NCI-H2227 (cell line): ENCODE measurements at regions not wholly inside any gene's neighbourhood (a gene's known extent, or its start where the extent isn't known, plus 50 kb on each side); places are given as distances from the start of the nearest gene placed in this dataset.
"Not testable (repeated sequence)": the region's sequence is repeated elsewhere in the genome, so short reads cannot be mapped to it uniquely, and the experiment has no call there.

ENCODE experiments used
- DNase-seq: peaks from one replicate; lab custom pipeline; 2025; ENCODE audit not compliant: unreplicated experiment; lab: John Stamatoyannopoulos, UW

DNA sequence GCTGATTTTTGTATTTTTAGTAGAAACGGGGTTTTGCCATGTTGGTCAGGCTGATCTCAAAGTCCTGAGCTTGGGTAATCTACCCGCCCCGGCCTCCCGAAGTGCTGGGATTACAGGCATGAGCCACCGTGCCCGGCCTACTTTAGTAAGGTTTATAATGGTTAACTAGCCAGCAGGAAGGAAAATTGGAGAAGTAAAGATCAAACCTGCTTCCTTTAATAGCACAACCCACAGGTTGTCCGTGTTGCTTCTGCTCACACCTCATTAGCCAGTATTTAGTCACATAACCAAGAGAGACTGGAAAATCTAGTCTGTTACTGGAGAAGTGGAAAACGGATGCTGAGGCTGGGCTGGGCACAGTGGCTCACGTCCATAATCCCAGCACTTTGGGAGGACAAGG lies 51.9 kb upstream of the TBL1XR1 start:
- no peak for DNase-seq

DNA sequence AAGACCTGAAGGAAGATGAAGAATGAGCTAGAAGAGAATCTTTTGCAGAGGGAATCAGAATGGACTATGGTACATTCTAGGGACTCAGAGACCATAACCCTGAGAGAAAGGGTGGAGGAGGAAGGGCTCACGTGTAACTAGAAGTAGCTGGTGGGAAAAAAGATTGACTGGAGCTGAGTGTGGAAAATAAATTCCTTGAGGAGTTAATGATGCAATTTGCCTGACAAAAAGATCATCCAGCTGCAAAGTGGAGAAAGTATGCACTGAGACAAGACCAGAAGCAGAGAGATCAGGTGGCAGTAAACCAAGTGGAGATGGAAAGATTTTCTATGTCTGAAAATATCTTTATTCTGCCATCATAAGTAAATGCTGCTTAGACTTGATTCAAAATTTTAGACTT lies 52.9 kb upstream of the TBL1XR1 start:
- no peak for DNase-seq

DNA sequence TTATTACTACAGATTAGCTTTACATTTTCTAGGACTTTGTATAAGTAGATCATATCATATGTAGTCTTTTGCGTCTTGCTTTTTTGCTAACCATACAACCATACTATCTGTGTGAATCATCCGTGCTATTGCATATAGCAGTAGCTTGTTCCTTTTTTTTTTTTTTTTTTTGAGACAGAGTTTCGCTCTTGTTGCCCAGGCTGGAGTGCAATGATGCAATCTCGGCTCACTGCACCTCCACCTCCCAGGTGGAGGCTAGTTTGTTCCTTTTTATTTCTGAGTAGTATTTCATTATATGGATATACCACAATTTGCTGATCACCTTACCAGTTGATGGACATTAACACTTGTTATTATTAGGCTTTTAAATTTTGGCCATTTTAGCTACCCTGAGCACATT lies 54.5 kb upstream of the TBL1XR1 start:
- no peak for DNase-seq

DNA sequence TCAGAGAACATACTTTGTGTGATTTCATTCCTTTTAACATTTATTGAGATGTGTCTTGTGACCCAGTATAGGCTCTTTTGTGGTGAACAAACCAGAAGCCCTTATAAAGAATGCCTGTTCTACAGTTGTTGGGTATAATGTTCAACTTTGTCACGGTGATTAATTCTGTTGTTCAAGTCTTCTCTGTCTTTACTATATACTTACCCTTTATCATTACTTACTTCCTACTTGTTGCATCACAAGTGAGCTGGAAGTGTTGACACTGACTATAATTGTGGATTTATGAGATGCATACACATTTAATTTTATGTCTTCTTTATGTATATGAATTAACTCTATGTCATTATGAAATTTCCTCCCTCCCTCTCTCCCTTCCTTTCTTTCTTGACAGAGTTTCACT lies 59.7 kb upstream of the TBL1XR1 start:
- no peak for DNase-seq

DNA sequence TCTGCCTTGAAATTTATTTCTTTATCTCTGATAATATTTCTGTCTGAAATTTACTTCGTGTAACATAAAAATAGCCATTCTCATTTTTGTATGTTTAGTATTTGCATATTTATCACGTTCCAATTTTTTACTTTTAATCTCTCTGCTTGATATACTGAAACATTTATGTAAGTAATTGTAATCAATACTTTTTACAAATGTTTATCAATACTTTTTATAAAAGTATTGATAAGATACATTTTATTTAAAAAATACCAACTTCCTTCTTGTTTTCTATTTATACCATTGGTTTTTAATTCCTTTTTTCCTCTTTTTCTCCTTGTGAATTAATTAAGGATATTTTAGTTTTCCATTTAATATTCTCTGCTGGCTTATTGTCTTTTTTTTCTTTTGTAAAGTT lies 60.3 kb upstream of the TBL1XR1 start:
- DNase-seq, result no peak

DNA sequence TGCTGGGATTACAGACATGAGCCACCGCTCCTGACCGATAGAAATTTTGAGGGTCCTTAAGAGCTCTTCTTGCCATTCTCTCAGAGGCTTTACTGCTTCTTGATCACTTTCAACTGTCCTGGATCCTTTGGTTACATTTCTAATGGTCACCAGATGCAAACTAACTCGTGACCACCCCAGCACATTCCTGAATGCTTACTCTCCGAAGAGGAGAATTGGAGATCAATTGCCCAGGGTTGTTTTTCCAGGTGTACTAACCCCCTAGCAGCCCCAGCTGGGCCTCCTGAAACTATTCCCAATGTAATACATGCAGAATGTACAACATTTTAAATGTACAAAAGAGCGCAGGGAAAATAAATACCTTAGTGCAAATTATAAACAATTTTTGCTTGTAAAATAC lies 65.1 kb upstream of the TBL1XR1 start:
- DNase-seq, result no peak

DNA sequence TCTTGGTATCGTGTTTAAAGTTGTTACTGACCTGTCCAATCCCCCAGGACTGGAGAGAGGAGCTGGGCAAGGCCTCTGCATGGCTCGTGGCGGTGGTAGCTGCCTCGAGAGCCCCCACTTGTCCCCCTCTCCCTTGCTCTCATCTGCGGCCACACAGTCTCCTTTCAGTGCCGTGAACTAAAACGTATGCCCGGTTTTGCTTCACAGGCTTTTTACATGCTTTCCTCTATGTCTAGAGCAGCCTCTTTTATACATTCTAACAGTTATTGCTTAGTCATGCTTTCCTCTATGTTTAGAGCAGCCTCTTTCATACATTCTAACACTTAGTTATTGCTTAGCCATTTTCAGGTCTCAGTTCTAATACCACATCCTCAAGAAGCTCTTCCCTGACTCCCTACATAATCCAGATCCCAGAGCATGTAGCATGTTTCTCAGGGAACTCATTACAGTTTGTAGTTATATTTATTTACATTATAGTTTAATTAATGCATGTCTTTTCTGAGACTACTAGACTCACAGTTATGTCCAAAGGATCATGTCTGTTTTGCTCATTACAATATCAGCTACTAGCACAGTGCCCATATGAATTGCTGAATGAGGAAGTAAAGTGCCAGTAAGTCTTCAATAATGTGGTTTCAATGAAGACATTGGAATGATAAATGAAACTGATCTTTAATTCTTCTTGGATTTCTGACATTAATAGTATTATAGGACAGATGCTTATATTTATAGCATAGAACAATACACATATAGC lies 66.5 kb upstream of the TBL1XR1 start:
- DNase-seq, result no peak

DNA sequence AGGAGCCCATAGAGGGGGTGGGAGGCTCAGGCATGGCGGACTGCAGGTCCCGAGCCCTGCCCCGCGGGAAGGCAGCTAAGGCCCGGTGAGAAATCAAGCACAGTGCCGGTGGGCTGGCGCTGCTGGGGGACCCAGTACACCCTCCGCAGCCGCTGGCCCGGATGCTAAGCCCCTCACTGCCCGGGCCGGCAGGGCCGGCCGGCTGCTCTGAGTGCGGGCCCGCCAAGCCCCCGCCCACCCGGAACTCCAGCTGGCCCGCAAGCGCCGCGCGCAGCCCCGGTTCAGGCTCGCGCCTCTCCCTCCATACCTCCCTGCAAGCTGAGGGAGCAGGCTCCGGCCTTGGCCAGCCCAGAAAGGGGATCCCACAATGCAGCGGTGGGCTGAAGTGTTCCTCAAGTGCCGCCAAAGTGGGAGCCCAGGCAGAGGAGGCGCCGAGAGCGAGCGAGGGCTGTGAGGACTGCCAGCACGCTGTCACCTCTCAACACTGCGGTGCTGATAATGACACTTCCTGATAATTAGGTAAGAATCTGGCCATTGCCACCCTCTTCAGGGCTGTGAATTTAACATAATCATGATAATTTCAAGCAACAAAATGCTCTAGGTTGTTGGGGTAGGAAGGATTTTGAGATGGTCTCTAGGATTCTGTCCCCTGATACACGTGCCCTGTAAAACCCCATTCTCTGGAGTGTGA lies 74.7 kb upstream of the TBL1XR1 start:
- DNase-seq, result not testable (repeated sequence)

DNA sequence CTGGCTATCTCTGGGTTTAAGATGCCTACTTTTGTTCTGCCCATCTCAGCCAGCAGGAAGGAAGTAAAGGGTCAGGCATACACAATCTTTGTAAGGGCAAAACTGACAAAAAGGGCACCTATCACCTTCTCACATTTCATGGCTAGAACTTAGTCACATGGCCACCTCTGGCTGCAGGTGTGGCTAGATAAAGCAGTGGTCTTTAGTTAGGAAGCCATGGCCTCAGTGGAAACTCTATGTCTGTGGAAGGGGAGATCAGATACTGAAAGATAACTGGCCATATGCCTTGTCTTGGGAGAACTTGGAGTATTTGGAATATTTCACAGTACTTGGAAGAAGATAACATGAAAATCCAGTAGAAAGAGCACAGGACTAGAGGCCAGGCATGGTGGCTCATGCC lies 80.7 kb upstream of the TBL1XR1 start:
- no peak for DNase-seq

DNA sequence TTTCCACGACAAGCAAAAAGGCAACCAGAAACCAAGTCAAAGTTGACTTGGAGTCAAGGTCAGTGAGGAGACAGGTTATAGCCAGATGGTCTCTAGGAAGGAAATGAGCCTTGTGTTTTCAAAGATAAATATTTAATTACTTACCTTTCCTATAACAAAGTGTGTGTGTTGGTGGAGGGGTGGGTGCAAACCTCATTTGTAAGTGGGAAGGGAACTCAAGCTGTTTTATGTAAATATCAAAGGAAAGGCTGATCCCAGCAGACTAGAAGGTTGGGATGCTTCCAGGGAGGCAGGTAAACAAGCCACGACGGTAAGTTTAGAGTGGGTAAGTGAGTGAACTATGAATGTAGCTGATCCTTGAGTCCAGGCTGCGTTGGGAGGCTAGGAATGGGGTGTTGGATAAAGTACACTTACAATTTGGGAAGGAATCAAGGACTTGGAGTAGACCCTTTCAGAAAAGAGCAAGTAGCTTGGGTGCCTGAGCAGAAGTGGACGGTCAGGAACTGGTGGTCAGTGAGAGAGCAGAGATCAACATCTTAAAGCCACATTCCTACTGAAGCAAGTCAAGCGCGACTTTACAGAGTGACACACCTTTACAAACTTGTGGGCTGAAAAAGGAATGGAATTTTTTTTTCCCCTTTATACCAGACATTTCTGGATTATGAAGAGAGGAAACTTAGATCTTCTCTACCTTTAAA lies 82.0 kb upstream of the TBL1XR1 start:
- DNase-seq, result no peak

DNA sequence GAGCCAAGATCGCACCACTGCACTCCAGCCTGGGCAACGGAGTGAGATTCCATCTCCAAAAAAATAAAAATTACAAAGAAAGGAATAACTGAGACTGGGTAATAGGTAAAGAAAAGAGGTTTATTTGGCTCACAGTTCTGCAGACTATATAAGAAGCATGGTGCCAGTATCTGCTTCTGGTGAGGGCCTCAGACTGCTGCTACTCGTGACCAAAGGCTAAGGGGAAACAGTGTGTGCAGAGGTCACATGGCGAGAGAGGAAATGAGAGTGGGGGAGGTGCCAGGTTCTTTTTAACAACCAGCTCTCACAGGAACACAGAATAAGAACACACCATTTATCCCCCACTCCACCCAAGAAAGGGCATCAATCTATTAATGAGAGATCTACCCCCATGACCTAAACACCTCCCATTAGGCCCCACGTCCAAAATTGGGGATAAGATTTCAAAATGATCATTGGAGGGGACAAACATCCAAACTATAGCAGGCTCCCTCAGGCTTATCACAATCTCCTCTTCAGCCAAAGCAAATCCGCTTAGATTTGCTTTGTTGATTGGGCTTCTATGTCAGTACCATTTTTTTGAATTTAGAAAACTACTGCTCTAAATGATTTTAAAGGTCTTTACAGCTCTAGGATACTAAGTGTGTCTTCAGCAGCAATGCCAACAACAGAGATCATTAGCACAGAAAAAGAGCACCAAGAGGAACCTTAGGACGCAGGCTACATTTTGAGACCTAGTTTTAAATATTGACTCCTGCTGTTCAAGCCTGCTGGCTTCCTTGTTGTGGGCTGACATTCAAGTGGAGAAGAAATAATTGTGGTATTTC lies 84.2 kb upstream of the TBL1XR1 start:
- peak; percentile 31 for DNase-seq

DNA sequence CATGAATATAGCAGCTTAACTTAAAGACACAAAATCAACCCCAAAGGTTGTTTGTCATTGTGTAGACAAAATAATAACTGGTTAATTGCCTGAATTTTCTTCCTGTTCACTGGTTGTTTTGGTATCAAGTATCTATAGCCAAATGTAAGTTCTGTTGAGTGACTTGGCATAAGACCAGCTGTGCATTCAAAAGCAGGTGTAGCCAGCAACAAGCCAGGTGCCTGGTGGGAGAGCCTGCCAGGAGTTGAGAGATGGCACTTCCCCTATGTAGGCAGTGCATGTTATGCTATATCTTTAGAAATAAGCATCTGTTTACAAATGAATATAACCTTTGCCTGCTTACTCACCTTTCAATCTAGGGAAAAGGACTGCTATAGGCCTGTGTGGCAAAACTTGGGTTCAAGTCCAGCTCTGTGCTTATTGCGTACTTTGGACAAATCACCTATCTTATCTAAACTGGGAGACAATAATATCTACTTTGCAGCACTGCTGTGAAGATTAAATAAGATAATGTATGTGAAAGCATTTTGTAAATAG lies 84.9 kb upstream of the TBL1XR1 start:
- DNase-seq, result no peak

DNA sequence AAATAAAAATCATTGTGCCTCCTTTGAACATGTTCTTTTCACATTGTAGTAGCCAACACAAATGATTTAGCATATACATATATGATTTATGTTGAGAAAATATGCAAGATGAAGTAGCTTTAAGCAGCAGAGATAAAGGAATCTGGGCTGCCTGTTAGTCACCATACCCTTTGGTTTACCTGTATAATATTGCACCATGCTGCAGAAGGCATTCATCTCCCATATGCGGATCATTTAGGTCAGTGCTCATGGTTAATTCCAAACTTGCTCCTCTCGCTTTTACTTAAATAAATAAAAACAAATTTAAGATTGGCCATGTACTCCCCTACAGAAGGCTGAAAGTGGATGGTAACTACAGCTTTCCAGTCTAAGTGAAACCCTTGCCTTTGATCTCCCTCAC lies 86.7 kb upstream of the TBL1XR1 start:
- no peak for DNase-seq

DNA sequence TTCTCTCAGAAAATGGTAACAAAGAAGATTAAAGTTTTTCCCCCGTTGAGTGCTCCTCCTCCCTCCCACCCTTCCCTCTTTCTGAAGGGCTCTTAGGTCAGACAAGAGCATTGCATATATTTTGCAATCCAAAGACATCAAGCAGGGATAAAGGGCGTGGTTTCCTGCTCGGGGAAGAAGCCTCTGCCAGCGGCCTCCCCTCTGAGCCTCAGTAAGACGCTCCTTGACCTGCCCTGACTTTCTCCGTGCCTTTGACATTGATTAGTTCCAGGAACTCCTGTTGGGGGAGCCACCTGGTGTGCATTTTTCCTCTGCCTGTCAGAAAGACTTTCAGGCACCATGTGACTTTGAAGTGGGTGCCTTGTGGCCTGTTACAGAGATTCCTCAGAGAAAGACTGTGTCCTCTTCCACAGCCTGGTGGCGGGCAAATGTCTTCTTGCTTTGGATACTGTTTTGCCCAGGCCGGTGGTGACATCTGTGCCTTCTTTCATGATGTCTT lies 87.2 kb upstream of the TBL1XR1 start:
- peak; percentile 63 for DNase-seq

DNA sequence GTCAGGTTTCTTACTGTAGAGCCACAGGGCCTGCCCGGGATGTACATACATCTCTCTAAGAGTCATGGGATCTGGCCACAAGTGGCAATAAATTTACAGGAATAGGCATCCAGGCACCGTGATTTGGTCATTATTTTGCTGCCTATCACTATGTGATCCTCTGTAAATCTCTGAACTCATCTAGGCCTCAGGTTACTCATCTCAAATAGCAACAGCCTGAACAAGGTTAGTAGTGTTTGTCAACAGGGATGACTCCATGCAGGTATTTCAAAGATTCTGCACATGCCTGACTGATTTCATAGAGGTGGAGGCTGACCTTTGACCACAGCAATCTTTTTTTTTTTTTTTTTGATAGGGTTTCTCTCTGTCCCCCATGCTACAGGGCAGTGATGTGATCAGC lies 88.8 kb upstream of the TBL1XR1 start:
- DNase-seq, result no peak

DNA sequence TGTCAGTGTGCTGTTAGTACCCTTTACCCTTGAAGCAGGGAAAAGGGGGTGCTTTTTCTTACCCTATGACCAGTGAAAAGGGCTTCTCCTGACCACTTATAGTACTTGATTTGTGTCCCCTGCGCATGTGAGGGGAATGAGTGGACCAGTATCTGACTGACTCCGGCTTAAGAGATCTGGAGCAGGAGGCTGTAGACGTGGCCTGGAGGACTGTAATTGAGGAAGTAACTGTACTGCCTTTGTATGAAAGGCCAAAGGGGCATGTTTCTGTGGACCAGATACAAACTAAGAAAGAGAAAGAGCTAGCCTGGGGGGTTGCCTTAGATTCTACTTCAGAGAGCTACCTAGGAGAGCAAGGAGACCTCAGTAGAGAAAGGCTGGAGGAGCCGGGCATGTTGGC lies 89.9 kb upstream of the TBL1XR1 start:
- DNase-seq, result no peak

DNA sequence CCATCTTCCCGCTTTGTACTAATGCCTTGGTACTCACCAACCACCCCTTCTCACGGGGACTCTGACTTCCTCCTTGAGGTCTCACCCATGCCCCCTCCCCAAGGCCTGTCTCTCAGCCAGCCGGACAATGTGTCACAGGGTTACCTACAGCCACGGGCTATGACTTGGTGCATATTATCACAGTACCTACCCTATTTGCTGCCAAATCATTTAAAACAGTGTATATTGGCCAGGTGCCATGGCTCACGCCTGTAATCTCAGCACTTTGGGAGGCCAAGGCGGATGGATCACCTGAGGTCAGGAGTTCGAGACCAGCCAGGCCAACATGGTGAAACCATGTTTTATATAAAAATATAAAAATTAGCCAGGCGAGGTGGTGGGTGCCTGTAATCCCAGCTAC lies 93.4 kb upstream of the TBL1XR1 start:
- no peak for DNase-seq

DNA sequence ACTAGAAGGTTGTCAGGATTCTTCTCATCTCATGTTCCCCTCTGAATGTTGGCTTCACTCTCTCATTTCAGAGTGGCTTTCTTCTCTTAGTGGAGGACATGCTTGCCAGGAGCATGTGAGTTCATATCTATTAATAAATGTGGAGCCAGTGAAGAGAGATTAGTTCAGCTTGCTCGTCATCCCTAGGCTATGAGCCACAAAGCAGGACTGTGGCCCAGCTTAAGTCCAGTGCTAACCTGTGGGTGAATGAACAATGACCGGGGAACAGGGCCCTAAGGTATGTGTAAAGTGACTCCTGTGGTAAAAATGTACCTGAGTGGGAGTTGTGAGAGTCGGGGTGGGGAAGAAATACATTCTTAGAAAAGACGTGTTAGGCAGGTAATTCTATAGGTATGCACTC lies 96.9 kb upstream of the TBL1XR1 start:
- no peak for DNase-seq

DNA sequence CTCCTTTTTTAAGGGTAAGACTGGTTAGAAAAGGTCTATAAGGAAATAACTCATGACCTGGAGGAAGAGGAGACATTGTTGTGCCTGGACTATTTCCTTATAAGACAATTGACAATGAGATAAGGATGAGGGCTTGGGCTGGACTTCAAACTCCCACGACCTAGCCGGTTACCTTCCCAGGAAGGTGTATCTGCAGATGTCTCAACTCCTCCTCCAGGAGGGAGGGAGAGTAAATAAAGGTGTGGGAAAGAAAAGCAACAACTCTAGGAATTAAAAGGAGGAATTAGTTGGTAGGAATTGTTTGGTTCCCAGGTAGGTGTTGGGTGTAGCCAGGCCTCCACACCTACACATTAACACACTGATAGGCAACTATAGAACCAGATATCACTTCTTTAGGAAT lies 97.8 kb upstream of the TBL1XR1 start:
- no peak for DNase-seq

DNA sequence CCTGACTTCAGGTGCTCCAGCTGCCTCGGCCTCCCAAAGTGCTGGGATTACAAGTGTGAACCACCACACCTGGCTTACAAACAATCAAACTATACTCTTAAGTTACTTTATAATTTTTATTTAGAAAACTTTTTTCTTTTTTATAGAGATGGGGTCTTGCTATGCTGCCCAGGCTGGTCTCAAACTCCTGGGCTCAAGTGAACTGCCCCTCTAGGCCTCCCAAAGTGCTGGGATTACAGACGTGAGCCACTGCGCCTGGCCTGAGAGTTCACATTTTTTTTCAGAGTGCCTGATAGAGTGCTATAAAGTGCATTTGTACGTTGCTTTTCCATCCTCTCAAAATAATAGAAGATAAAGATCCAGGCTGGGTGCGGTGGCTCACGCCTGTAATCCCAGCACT lies 102.0 kb upstream of the TBL1XR1 start:
- no peak for DNase-seq
